Middle frontal gyrus (tissue), 1 donor: ENCODE measurements at regions not wholly inside any gene's neighbourhood (a gene's known extent, or its start where the extent isn't known, plus 50 kb on each side); places are given as distances from the start of the nearest gene placed in this dataset.

Experiments used
- DNase-seq: peaks from one replicate; pipeline ENCODE4 v3.0.0-alpha.2; 2015; ENCODE audit warnings: low spot score; ENCODE audit errors: extremely low spot score

DNA sequence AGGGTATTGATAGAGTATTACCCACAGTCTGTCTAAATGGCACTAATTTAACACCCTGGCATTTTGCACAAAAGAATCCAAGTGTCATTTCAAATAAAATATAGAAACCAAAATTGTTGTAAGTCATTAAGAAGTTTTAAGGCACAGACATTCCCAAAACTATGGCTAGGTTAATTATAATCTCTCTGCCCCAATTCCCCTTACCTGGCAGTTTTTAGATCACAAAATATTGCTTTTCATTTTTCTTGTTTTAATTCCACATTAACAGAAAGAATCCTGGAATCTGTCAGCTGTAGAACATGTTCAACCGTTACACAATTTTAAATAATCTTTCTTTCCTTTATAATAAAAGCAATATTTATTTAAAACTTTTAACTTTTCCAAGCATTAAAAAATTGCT, 56.1 kb upstream of the PALS2 start:
- DNase-seq, result no peak

DNA sequence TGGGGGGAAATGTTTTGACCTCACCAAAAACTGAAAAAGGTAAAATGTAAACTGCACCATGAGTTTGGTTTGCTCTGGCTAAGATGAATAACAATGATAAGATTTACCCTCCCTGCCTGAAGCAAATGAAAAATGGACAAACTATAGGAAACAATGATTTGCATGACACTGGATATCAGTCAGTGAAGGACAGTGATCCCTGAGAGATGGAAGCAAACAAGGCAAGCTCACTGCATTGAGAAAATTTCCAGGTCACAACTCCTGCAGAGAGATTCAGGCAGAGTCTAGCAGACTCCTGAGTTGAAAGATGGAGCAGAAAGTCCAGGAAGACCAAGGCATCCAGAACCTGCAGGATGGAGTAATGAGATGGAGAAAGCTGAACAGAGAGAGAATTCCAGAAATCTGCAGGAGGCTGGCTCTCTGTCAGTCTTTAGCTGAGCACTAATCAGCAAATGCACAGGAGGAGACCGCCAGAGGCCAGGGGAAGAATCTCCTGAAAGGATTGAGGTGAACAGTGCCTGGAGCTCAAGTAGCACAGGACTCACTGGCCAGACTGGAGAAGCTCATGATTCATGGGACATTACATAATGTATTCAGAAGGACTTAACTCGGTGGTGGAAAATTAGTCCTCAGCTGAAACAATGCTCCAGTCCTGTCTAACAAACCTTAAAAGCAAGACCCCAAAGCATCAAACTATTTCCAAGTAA, 51.2 kb upstream of the PALS2 start:
- DNase-seq, result no peak
